ENCODE measurements at regions not wholly inside any gene's neighbourhood (a gene's known extent, or its start where the extent isn't known, plus 50 kb on each side); places are given as distances from the start of the nearest gene placed in this dataset.
A peak's percentile ranks its signal among the peaks of the same experiment; 100 is the strongest.

GRCh38 chr1:90486996-90487395 is 230.1 kb downstream of the BARHL2 start:
- no peak for DNase-seq

GRCh38 chr1:90486134-90486824 is 230.8 kb downstream of the BARHL2 start:
- DNase-seq = no peak

GRCh38 chr1:90480271-90480835 is 236.7 kb downstream of the BARHL2 start:
- no peak for DNase-seq

GRCh38 chr1:90476994-90477393 is 240.1 kb downstream of the BARHL2 start:
- no peak for DNase-seq

GRCh38 chr1:90476411-90476810 is 240.7 kb downstream of the BARHL2 start:
- DNase-seq = no peak

- peak; percentile 38 for DNase-seq
Observed at GRCh38 chr1:90475631-90476030, 241.5 kb downstream of the BARHL2 start.

GRCh38 chr1:90474731-90475130 is 242.4 kb downstream of the BARHL2 start:
- no peak for DNase-seq

- DNase-seq = no peak
Observed at GRCh38 chr1:90474158-90474557, 242.9 kb downstream of the BARHL2 start.

- DNase-seq = no peak
Observed at GRCh38 chr1:90472775-90473174, 244.3 kb downstream of the BARHL2 start.

- DNase-seq = no peak
Observed at GRCh38 chr1:90459570-90459969, 257.5 kb downstream of the BARHL2 start.

GRCh38 chr1:90457985-90458384 is 259.1 kb downstream of the BARHL2 start:
- no peak for DNase-seq

- DNase-seq = no peak
Observed at GRCh38 chr1:90452491-90452890, 264.6 kb downstream of the BARHL2 start.

- DNase-seq = no peak
Observed at GRCh38 chr1:90443354-90443753, 273.7 kb downstream of the BARHL2 start.

GRCh38 chr1:90435351-90435750 is 281.8 kb downstream of the BARHL2 start:
- peak; percentile 6 for DNase-seq

GRCh38 chr1:90434460-90434859 is 282.6 kb downstream of the BARHL2 start:
- DNase-seq = peak; percentile 34

- no peak for DNase-seq
Observed at GRCh38 chr1:90417126-90417525, 300.0 kb downstream of the BARHL2 start.

- no peak for DNase-seq
Observed at GRCh38 chr1:90414201-90414600, 302.9 kb downstream of the BARHL2 start.

- DNase-seq = no peak
Observed at GRCh38 chr1:90413519-90413918, 303.6 kb downstream of the BARHL2 start.

- no peak for DNase-seq
Observed at GRCh38 chr1:90412563-90412962, 304.5 kb downstream of the BARHL2 start.

- no peak for DNase-seq
Observed at GRCh38 chr1:90411185-90411584, 305.9 kb downstream of the BARHL2 start.

GRCh38 chr1:90407737-90408136 is 309.4 kb downstream of the BARHL2 start:
- DNase-seq = no peak

- no peak for DNase-seq
Observed at GRCh38 chr1:90405726-90406125, 311.4 kb downstream of the BARHL2 start.

- peak; percentile 26 for DNase-seq
Observed at GRCh38 chr1:90402893-90403849, 313.9 kb downstream of the BARHL2 start.

- no peak for DNase-seq
Observed at GRCh38 chr1:90400131-90400530, 317.0 kb downstream of the BARHL2 start.
